Thymus (tissue), 11 donors: ENCODE measurements at regions not wholly inside any gene's neighbourhood (a gene's known extent, or its start where the extent isn't known, plus 50 kb on each side); places are given as distances from the start of the nearest gene placed in this dataset.

Source experiments
- DNase-seq, 9 donors: peaks; one replicate each; pipeline ENCODE4 v3.0.0-alpha.2; 2013; ENCODE audit warnings: low spot score in 9 of 9, low read depth in 6 of 9, missing footprints in 1 of 9
- H3K27ac ChIP-seq, 2 donors: one replicate each; pipeline ENCODE4 v1.5.1; 2013; ENCODE audit warnings: control low read depth in 1 of 2, low read depth in 1 of 2, low read length in 1 of 2, mild to moderate bottlenecking in 1 of 2, moderate library complexity in 1 of 2
- H3K27me3 ChIP-seq, 2 donors: one replicate each; pipeline ENCODE4 v1.5.1; 2013; ENCODE audit warnings: low read length in 1 of 2; ENCODE audit not compliant: control insufficient read depth in 2 of 2, insufficient read depth in 1 of 2
- H3K36me3 ChIP-seq, 2 donors: one replicate each; pipeline ENCODE4 v1.5.1; 2013; ENCODE audit warnings: low read length in 1 of 2, mild to moderate bottlenecking in 1 of 2, moderate library complexity in 1 of 2; ENCODE audit not compliant: control insufficient read depth in 2 of 2, insufficient read depth in 2 of 2
- H3K4me1 ChIP-seq, 2 donors: one replicate each; pipeline ENCODE4 v1.5.1; 2013; ENCODE audit warnings: low read length in 2 of 2; ENCODE audit not compliant: control insufficient read depth in 2 of 2, insufficient read depth in 2 of 2
- H3K4me3 ChIP-seq, 2 donors: one replicate each; pipeline ENCODE4 v1.5.1; 2013; ENCODE audit warnings: low read length in 2 of 2, control low read depth in 1 of 2, mild to moderate bottlenecking in 1 of 2
- H3K9me3 ChIP-seq, 2 donors: one replicate each; pipeline ENCODE4 v1.5.1; 2013; ENCODE audit warnings: low read length in 1 of 2, mild to moderate bottlenecking in 1 of 2; ENCODE audit not compliant: control insufficient read depth in 2 of 2, insufficient read depth in 1 of 2
- WGBS: extraction: QIAGEN DNeasy Blood & Tissue Kit; methylation state at CpG from one replicate; pipeline ENCODE4 v1.1.7; 2013; 5-methylcytosine and 5-hydroxymethylcytosine counted together
- donor health status: healthy.

GRCh38 chr7:12102126-12102525 lies 109.0 kb upstream of the TMEM106B start:
- DNase-seq, result no peak
- no peaks in the 10 kb centered on the region for H3K27me3 ChIP-seq
- no peaks in the 10 kb centered on the region for H3K9me3 ChIP-seq
- no peak overlapping the region for H3K4me3 ChIP-seq
- H3K27ac ChIP-seq, result no peak overlapping the region
- H3K36me3 ChIP-seq, result no peaks in the 10 kb centered on the region
- WGBS, result 73% methylated on average over 3 of the region's 3 CpGs
- no peaks in the 10 kb centered on the region for H3K4me1 ChIP-seq

DNA sequence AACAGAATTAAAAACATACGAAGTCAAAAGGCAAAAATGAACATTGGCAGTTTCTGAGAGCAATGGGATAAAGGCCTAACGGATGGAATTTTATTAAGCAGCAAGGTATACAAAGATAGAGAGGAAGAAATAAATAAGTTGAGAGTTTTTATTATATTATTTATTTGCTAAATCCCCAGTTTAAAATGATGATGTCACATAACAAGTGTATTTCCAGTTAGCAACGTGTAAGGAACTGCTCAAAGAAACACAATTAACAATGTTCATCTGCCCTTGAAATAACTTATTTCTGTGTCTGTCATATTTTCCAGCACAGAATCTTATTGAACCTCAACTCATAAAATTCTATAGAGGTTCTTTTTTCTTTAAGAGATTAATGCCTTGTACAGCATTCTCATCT lies 108.6 kb upstream of the TMEM106B start:
- WGBS, result 74% methylated on average over 3 of the region's 3 CpGs

DNA sequence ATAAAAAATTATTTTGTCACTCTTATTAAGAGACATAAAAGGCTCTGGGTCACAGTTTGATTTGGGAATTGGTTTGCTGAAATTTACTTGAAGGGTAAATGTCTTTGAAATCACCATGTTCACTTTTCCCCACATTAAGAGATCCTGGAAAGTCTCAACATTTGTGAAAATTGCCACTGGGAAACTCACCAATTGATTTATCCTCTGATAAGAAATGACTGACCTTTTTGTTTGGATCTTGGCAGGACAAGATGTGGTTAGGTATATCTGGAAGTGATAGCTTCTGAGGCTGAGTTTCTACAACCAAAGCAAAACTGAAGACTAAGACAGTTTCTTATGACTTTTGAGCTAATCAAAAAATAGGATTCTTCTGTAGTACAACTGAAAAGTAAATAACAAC lies 107.1 kb upstream of the TMEM106B start:
- Histone ChIP-seq H3K4me3 (no peak overlapping the region), H3K4me1 (no peaks in the 10 kb centered on the region), H3K9me3 (no peaks in the 10 kb centered on the region), H3K36me3 (no peaks in the 10 kb centered on the region), H3K27me3 (no peaks in the 10 kb centered on the region), H3K27ac (no peak overlapping the region)
- DNase-seq, result no peak

More for the DNA sequence above, 108.6 kb upstream of the TMEM106B start:
- Histone ChIP-seq H3K4me3 (no peak overlapping the region), H3K4me1 (no peaks in the 10 kb centered on the region), H3K27me3 (no peaks in the 10 kb centered on the region), H3K36me3 (no peaks in the 10 kb centered on the region), H3K27ac (no peak overlapping the region), H3K9me3 (no peaks in the 10 kb centered on the region)
- DNase-seq, result no peak

GRCh38 chr7:12107381-12107780 lies 103.7 kb upstream of the TMEM106B start:
- H3K27me3 ChIP-seq, result peaks cover 5 to 15% of the 10 kb centered on the region in 2 donors
- peaks cover 0 to 1% of the 10 kb centered on the region in 2 donors for H3K9me3 ChIP-seq
- H3K36me3 ChIP-seq, result no peaks in the 10 kb centered on the region
- no peaks in the 10 kb centered on the region for H3K4me1 ChIP-seq
- no peak overlapping the region for H3K27ac ChIP-seq
- H3K4me3 ChIP-seq, result no peak overlapping the region
- 90% methylated on average over 2 of the region's 2 CpGs for WGBS
- DNase-seq, result no peak

GRCh38 chr7:12107841-12108254 lies 103.2 kb upstream of the TMEM106B start:
- Histone ChIP-seq H3K27me3 (peaks cover 5 to 18% of the 10 kb centered on the region in 2 donors), H3K36me3 (no peaks in the 10 kb centered on the region), H3K27ac (no peak overlapping the region), H3K4me3 (no peak overlapping the region), H3K9me3 (peaks cover 0 to 1% of the 10 kb centered on the region in 2 donors), H3K4me1 (no peaks in the 10 kb centered on the region)
- DNase-seq, result no peak
- WGBS, result 88% methylated on average over 3 of the region's 3 CpGs

- 92% methylated on average over 3 of the region's 3 CpGs for WGBS
- no peak for DNase-seq
- H3K36me3 ChIP-seq, result no peaks in the 10 kb centered on the region
Observed at GRCh38 chr7:12110425-12110824, 100.7 kb upstream of the TMEM106B start.

DNA sequence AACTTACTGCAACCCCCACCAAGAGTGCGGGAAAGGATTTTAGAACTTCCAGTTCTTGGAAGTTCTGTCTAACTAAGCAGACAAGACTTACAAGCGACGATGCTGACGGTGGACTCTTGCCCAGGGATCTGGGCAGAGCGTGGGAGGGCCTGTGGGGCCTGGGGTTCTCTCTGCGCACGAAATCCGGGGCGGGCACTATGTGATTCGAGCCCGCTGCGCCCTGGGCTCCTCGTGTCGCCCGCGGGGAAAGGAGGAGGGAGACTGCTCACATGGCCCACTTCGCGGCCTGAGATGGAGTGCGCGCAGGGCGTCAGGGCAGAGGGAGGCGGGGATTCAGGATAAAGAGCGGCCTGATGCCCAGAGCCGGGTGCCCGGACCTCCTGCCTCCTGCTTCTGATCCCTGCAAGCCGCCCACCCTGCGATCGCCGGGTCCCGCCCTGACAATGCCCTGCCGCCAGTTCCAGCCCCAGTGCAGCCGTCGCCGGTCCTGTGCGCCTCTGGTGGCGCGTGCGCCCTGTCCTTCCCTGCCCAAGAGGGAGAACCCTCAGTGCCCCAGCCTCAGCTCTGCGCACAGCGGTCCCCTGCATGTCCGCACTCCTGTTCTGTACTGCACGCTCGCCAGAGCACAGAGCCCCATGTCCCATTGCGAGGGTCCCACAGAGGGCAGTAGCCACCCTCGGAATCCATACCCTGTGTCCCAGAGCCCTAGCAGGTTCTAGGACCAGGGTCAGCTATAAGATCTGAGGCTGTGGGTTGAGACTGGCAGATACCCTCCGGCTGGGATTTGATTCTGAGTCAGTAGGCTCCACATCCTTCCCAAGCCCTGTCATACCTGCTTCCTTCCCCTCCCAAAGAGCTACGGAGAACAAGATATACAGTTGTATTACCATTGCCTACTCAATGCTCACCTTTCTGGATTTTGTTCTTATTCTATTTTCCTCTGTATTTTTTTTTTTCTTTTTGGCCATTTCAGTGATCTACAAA lies 99.4 kb upstream of the TMEM106B start:
- peaks cover 5 to 18% of the 10 kb centered on the region in 2 donors for H3K27me3 ChIP-seq
- no peak overlapping the region for H3K27ac ChIP-seq
- WGBS, result 6% methylated on average over 47 of the region's 47 CpGs
- no peak overlapping the region for H3K4me3 ChIP-seq
- DNase-seq, result no peak
- no peaks in the 10 kb centered on the region for H3K4me1 ChIP-seq
- H3K9me3 ChIP-seq, result peaks cover 0 to 1% of the 10 kb centered on the region in 2 donors
- no peaks in the 10 kb centered on the region for H3K36me3 ChIP-seq

More at GRCh38 chr7:12110425-12110824, 100.7 kb upstream of the TMEM106B start:
- Histone ChIP-seq H3K4me1 (no peaks in the 10 kb centered on the region), H3K9me3 (peaks cover 0 to 1% of the 10 kb centered on the region in 2 donors), H3K27me3 (peaks cover 5 to 18% of the 10 kb centered on the region in 2 donors), H3K27ac (no peak overlapping the region), H3K4me3 (no peak overlapping the region)

- no peaks in the 10 kb centered on the region for H3K36me3 ChIP-seq
- no peaks in the 10 kb centered on the region for H3K4me1 ChIP-seq
- DNase-seq, result no peak
- 93% methylated on average over 2 of the region's 2 CpGs for WGBS
- no peak overlapping the region for H3K4me3 ChIP-seq
- peaks cover 0 to 4% of the 10 kb centered on the region in 2 donors for H3K27me3 ChIP-seq
- no peaks in the 10 kb centered on the region for H3K9me3 ChIP-seq
- no peak overlapping the region for H3K27ac ChIP-seq
Observed at GRCh38 chr7:12117170-12117569, 93.9 kb upstream of the TMEM106B start.

DNA sequence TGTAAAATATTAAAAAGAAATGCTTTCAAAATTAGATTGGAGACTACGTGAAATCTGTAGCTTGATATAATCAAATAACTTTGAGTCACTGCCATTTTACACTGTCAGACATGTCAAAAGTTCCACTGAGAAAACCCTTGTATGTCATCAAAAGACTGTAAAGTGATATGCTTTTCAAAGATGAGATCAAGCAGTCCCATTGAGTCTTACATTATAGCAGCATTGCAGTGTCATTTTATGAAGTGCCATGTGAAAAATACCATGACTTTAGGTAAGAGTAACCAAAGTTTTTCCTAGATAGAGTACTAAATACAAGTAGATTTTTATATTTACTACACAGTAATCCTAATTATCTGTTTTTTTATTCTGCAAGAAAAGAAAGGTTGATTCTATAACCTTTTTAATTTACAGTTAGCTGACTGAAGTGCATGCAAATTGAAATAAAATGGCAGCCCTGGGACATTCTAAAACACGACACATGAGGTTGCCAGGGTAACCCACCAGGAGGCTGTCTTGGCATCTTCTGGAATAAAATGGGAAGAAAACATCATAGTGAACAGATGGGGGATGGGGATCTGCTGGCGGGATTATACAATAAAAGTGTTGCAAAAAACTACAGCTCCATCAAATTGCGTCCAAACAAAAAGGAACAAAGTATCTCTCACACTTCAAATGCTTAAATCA lies 91.3 kb upstream of the TMEM106B start:
- 87% methylated on average over 4 of the region's 4 CpGs for WGBS
- Histone ChIP-seq H3K9me3 (no peaks in the 10 kb centered on the region), H3K27me3 (no peaks in the 10 kb centered on the region), H3K27ac (no peak overlapping the region), H3K4me3 (no peak overlapping the region), H3K36me3 (no peaks in the 10 kb centered on the region), H3K4me1 (no peaks in the 10 kb centered on the region)
- no peak for DNase-seq
